Prostate gland (tissue), 2 donors: ENCODE measurements at regions not wholly inside any gene's neighbourhood (a gene's known extent, or its start where the extent isn't known, plus 50 kb on each side); places are given as distances from the start of the nearest gene placed in this dataset.

ENCODE experiments used
- POLR2A ChIP-seq: fragments of 450-650 bp; IDR thresholded peaks from one replicate; pipeline ENCODE4 v1.6.1; 2016; ENCODE audit warnings: antibody characterized with exemption, mild to moderate bottlenecking
- TF ChIP-seq, protein P1 (sequence below), 4 experiments: fragments of 200-600 bp in 2 of 4; fragments of 450-650 bp in 2 of 4; sonication (generic) in 2 of 4; IDR thresholded peaks; 1 replicate in 3 of 4; 2 replicates in 1 of 4; pipeline ENCODE4 v1.5.1; 2016 to 2019; ENCODE audit warnings: antibody characterized with exemption in 4 of 4, mild to moderate bottlenecking in 2 of 4, moderate library complexity in 2 of 4

GRCh38 chr3:192013110-192013509 is 552.1 kb downstream of the PYDC2 start:
- TF ChIP-seq, protein P1, sequence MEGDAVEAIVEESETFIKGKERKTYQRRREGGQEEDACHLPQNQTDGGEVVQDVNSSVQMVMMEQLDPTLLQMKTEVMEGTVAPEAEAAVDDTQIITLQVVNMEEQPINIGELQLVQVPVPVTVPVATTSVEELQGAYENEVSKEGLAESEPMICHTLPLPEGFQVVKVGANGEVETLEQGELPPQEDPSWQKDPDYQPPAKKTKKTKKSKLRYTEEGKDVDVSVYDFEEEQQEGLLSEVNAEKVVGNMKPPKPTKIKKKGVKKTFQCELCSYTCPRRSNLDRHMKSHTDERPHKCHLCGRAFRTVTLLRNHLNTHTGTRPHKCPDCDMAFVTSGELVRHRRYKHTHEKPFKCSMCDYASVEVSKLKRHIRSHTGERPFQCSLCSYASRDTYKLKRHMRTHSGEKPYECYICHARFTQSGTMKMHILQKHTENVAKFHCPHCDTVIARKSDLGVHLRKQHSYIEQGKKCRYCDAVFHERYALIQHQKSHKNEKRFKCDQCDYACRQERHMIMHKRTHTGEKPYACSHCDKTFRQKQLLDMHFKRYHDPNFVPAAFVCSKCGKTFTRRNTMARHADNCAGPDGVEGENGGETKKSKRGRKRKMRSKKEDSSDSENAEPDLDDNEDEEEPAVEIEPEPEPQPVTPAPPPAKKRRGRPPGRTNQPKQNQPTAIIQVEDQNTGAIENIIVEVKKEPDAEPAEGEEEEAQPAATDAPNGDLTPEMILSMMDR (IDR thresholded peaks at IDR 0.05) = no peak
- no peak for TF ChIP-seq POLR2A
